DND-41 (cell line): ENCODE measurements at regions not wholly inside any gene's neighbourhood (a gene's known extent, or its start where the extent isn't known, plus 50 kb on each side); places are given as distances from the start of the nearest gene placed in this dataset.

Experiments used
- ATAC-seq: fragments of 200-7000 bp; cut with Tn5 transposase; 3 replicates; pipeline ENCODE4 v1.9.1; 2021; ENCODE audit warnings: low read depth; ENCODE audit not compliant: insufficient read depth
- DNase-seq: peaks from one replicate; pipeline ENCODE4 v3.0.0-alpha.2; 2020
- H2AFZ ChIP-seq: 2 replicates; pipeline ENCODE4 v1.6.0; 2012; ENCODE audit warnings: low read depth, low read length
- H3K27ac ChIP-seq: 2 replicates; pipeline ENCODE4 v1.5.1; 2012; ENCODE audit warnings: low read length, inconsistent platforms
- H3K27me3 ChIP-seq: fragments of 200-600 bp; sonication (generic); 2 replicates; pipeline ENCODE4 v1.6.0; 2012; ENCODE audit warnings: low read length, mild to moderate bottlenecking, inconsistent platforms; ENCODE audit not compliant: insufficient read depth, poor library complexity
- H3K36me3 ChIP-seq: 2 replicates; pipeline ENCODE4 v1.5.1; 2012; ENCODE audit warnings: low read length, inconsistent platforms; ENCODE audit not compliant: insufficient read depth
- H3K4me1 ChIP-seq: 2 replicates; pipeline ENCODE4 v1.5.1; 2012; ENCODE audit warnings: mild to moderate bottlenecking, low read length; ENCODE audit not compliant: insufficient read depth
- H3K4me2 ChIP-seq: 2 replicates; pipeline ENCODE4 v1.6.0; 2012; ENCODE audit warnings: mild to moderate bottlenecking, moderate library complexity, low read length, inconsistent platforms; ENCODE audit not compliant: insufficient read depth
- H3K4me3 ChIP-seq, 2 experiments: fragments of 200-600 bp in 1 of 2; shearing (Covaris generic) in 1 of 2; 2 replicates each; pipeline ENCODE4 v1.5.1; 2012 to 2016; ENCODE audit warnings: inconsistent platforms in 2 of 2, low read length in 2 of 2, mild to moderate bottlenecking in 2 of 2, low read depth in 1 of 2, moderate library complexity in 1 of 2
- H3K79me2 ChIP-seq: 2 replicates; pipeline ENCODE4 v1.6.0; 2012; ENCODE audit warnings: low read length, inconsistent platforms; ENCODE audit not compliant: insufficient read depth
- H3K9ac ChIP-seq: 2 replicates; pipeline ENCODE4 v1.6.0; 2012; ENCODE audit warnings: low read depth, mild to moderate bottlenecking, inconsistent platforms, low read length, moderate library complexity
- H3K9me3 ChIP-seq: 2 replicates; pipeline ENCODE4 v1.5.1; 2012; ENCODE audit warnings: low read length, moderate library complexity, mild to moderate bottlenecking, inconsistent platforms; ENCODE audit not compliant: insufficient read depth, severe bottlenecking
- H4K20me1 ChIP-seq: 2 replicates; pipeline ENCODE4 v1.6.0; 2012; ENCODE audit warnings: low read length; ENCODE audit not compliant: insufficient read depth
- CTCF ChIP-seq: IDR thresholded peaks from 2 replicates; pipeline ENCODE4 v1.5.1; 2012; ENCODE audit warnings: borderline replicate concordance, low read length, moderate library complexity, mild to moderate bottlenecking; ENCODE audit not compliant: poor library complexity, severe bottlenecking; ENCODE audit errors: extremely low read depth
- EZH2 ChIP-seq: IDR thresholded peaks from 3 replicates; pipeline ENCODE4 v1.6.1; 2012; ENCODE audit warnings: borderline replicate concordance, low read depth, mild to moderate bottlenecking, moderate library complexity, low read length, inconsistent platforms; ENCODE audit not compliant: severe bottlenecking

DNA sequence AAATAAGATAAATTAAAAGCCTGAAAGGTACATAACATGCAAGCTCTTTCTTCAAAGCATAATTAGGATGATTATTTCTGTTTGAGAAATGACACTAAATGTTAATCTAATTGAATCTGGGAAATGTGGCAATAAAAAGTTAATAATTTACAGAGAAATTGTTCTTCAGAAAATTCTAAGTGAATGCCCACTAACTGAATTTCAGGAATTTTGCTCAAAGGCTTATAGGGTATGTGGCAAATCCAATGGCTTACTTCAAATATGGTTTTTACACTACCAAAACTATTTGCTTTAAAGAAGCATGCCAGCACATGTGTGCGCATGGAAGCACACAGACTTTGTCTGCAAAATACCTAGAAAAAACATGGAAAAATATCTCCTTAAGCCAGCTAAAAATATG is 186.6 kb upstream of the FOXD3 start:
- H4K20me1 ChIP-seq, result no peaks in the 10 kb centered on the region
- H3K9me3 ChIP-seq, result no peaks in the 10 kb centered on the region
- no peaks in the 10 kb centered on the region for H3K79me2 ChIP-seq
- no peak overlapping the region for H3K27ac ChIP-seq
- H3K4me1 ChIP-seq, result no peaks in the 10 kb centered on the region
- no peaks in the 10 kb centered on the region for H3K36me3 ChIP-seq
- no peak for DNase-seq
- no peak overlapping the region for H2AFZ ChIP-seq
- no peak for ATAC-seq
- peaks cover 6% of the 10 kb centered on the region for H3K27me3 ChIP-seq
- no peak for TF ChIP-seq CTCF
- no peak for TF ChIP-seq EZH2
- no peak overlapping the region for H3K9ac ChIP-seq
- no peak overlapping the region for H3K4me3 ChIP-seq
- no peak overlapping the region for H3K4me2 ChIP-seq

- no peak for DNase-seq
- ATAC-seq, result no peak
- no peak for TF ChIP-seq CTCF
- TF ChIP-seq EZH2, result no peak
Measured at GRCh38 chr1:63142001-63142400, 180.4 kb upstream of the FOXD3 start.

GRCh38 chr1:63143482-63143881 is 178.9 kb upstream of the FOXD3 start:
- no peaks in the 10 kb centered on the region for H3K9me3 ChIP-seq
- ATAC-seq (no peak), DNase-seq (no peak)
- H3K9ac ChIP-seq, result no peak overlapping the region
- H4K20me1 ChIP-seq, result no peaks in the 10 kb centered on the region
- no peak overlapping the region for H3K4me2 ChIP-seq
- no peak for TF ChIP-seq EZH2
- TF ChIP-seq CTCF, result no peak
- no peak overlapping the region for H3K27ac ChIP-seq
- H3K4me1 ChIP-seq, result no peaks in the 10 kb centered on the region
- no peaks in the 10 kb centered on the region for H3K79me2 ChIP-seq
- H3K4me3 ChIP-seq, result no peak overlapping the region
- no peaks in the 10 kb centered on the region for H3K36me3 ChIP-seq
- no peak overlapping the region for H2AFZ ChIP-seq
- peaks cover 3% of the 10 kb centered on the region for H3K27me3 ChIP-seq

More at GRCh38 chr1:63142001-63142400, 180.4 kb upstream of the FOXD3 start:
- no peaks in the 10 kb centered on the region for H3K4me1 ChIP-seq
- H2AFZ ChIP-seq, result no peak overlapping the region
- peaks cover 3% of the 10 kb centered on the region for H3K27me3 ChIP-seq
- H3K27ac ChIP-seq, result no peak overlapping the region
- H3K9me3 ChIP-seq, result no peaks in the 10 kb centered on the region
- H4K20me1 ChIP-seq, result no peaks in the 10 kb centered on the region
- H3K79me2 ChIP-seq, result no peaks in the 10 kb centered on the region
- no peak overlapping the region for H3K4me3 ChIP-seq
- no peaks in the 10 kb centered on the region for H3K36me3 ChIP-seq
- no peak overlapping the region for H3K4me2 ChIP-seq
- no peak overlapping the region for H3K9ac ChIP-seq

DNA sequence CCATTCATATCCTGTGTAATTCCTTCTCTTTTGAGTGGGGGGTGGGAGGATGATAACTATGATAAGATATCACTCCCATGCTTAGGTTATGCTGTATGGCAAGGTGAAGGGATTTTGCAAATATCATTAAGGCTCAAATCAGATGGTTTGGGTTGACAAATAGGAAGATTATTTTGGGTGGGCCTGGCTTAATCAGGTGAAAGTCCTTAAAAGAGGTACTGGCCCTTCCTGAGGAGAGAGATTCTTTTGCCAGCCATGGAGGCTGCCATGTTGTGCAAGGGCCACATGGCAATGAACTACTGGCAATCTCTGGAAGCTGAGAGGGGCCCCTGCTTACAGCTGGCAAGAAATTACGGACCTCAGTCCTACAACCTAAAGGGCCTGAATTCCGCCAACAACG is 174.6 kb upstream of the FOXD3 start:
- DNase-seq (no peak), ATAC-seq (no peak)
- Histone ChIP-seq H3K27ac (no peak overlapping the region), H3K79me2 (no peaks in the 10 kb centered on the region), H3K9ac (no peak overlapping the region), H3K4me3 (no peak overlapping the region), H3K4me2 (no peak overlapping the region), H3K36me3 (no peaks in the 10 kb centered on the region), H3K9me3 (no peaks in the 10 kb centered on the region), H3K27me3 (peaks cover 15% of the 10 kb centered on the region), H4K20me1 (no peaks in the 10 kb centered on the region), H2AFZ (no peak overlapping the region), H3K4me1 (no peaks in the 10 kb centered on the region)
- no peak for TF ChIP-seq EZH2
- no peak for TF ChIP-seq CTCF
